ENCODE measurements at regions not wholly inside any gene's neighbourhood (a gene's known extent, or its start where the extent isn't known, plus 50 kb on each side); places are given as distances from the start of the nearest gene placed in this dataset.

DNA sequence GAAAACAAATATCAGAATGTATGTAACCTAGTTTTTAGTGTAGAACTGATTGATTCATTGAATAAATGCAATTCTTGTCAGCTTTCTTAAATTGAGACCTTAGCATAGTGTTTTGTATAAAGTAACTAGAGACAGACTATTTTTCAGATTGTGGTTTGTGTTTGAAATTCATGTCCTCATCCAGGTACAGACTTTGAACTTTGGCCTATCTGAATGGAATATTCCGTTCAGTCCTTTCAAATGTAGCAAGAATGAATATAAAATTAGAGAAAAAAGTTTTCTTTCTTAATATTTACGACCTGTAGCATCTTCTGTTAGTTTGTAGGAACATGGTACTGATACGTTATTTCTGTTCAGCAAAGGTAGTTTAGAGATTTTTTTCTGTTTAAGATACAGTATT, 378.4 kb upstream of the RGS6 start:
- Histone ChIP-seq H3K4me1 (ENCODE audit: insufficient read depth, low read length) (peaks cover 55% of the 10 kb centered on the region), H2AFZ (ENCODE audit: low read depth, low read length) (no peak overlapping the region), H3K4me2 (ENCODE audit: insufficient read depth, low read length) (peak overlapping the region; percentile 65; the same call in 1 of the 2 replicates), H3K79me2 (ENCODE audit: insufficient read depth, low read length) (peaks cover 43% of the 10 kb centered on the region), H3K27me3 (ENCODE audit: insufficient read depth, low read length, poor library complexity) (no peaks in the 10 kb centered on the region), H3K9ac (ENCODE audit: low read depth, low read length) (peak overlapping the region; percentile 54; the same call in 1 of the 2 replicates), H3K4me3 (ENCODE audit: low read depth in 1 of 2, low read length in 2 of 2) (no peak overlapping the region), H3K27ac (ENCODE audit: low read length) (peak overlapping the region; percentile 82), H3K36me3 (ENCODE audit: insufficient read depth, low read length) (no peaks in the 10 kb centered on the region), H4K20me1 (ENCODE audit: insufficient read depth, low read length) (no peaks in the 10 kb centered on the region), H3K9me3 (ENCODE audit: insufficient read depth, low read length, severe bottlenecking) (no peaks in the 10 kb centered on the region)
- no peak for DNase-seq
- no peak for TF ChIP-seq EZH2 (IDR thresholded peaks at IDR 0.05; ENCODE audit: borderline replicate concordance, low read depth, low read length, severe bottlenecking)
- TF ChIP-seq, protein P1, sequence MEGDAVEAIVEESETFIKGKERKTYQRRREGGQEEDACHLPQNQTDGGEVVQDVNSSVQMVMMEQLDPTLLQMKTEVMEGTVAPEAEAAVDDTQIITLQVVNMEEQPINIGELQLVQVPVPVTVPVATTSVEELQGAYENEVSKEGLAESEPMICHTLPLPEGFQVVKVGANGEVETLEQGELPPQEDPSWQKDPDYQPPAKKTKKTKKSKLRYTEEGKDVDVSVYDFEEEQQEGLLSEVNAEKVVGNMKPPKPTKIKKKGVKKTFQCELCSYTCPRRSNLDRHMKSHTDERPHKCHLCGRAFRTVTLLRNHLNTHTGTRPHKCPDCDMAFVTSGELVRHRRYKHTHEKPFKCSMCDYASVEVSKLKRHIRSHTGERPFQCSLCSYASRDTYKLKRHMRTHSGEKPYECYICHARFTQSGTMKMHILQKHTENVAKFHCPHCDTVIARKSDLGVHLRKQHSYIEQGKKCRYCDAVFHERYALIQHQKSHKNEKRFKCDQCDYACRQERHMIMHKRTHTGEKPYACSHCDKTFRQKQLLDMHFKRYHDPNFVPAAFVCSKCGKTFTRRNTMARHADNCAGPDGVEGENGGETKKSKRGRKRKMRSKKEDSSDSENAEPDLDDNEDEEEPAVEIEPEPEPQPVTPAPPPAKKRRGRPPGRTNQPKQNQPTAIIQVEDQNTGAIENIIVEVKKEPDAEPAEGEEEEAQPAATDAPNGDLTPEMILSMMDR (IDR thresholded peaks at IDR 0.05; ENCODE audit: borderline replicate concordance, extremely low read depth, low read length, poor library complexity, severe bottlenecking) = no peak
- no peak for ATAC-seq (ENCODE audit: insufficient read depth, low read depth)

DNA sequence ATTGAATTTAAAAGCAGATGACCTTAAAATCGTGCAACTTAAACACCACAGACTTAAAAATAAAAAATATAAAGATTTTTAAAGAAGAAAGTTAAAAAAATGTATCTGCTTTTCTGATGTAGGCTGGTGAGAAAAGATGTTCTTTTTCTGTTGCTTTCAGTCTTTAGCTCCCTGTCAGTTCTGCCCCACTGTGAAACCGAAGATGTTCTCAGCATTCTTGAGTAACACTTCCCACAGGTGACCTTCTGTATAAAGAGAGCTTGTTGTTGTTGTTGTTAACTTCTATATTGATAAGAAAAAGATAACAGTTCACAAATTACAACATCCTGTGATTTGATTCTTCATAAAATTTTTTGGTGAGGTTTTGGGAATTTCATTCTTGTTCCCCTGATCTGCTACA, 377.9 kb upstream of the RGS6 start:
- ATAC-seq (ENCODE audit: insufficient read depth, low read depth) = no peak
- Histone ChIP-seq H4K20me1 (ENCODE audit: insufficient read depth, low read length) (no peaks in the 10 kb centered on the region), H2AFZ (ENCODE audit: low read depth, low read length) (no peak overlapping the region), H3K4me2 (ENCODE audit: insufficient read depth, low read length) (peak overlapping the region; percentile 65), H3K27me3 (ENCODE audit: insufficient read depth, low read length, poor library complexity) (no peaks in the 10 kb centered on the region), H3K9me3 (ENCODE audit: insufficient read depth, low read length, severe bottlenecking) (no peaks in the 10 kb centered on the region), H3K4me1 (ENCODE audit: insufficient read depth, low read length) (peaks cover 55% of the 10 kb centered on the region), H3K27ac (ENCODE audit: low read length) (peak overlapping the region; percentile 82), H3K9ac (ENCODE audit: low read depth, low read length) (peak overlapping the region; percentile 54), H3K36me3 (ENCODE audit: insufficient read depth, low read length) (no peaks in the 10 kb centered on the region), H3K4me3 (ENCODE audit: low read depth in 1 of 2, low read length in 2 of 2) (peak overlapping the region in 1 of 2 experiments; percentile 45; a peak in 1 of 4 replicates), H3K79me2 (ENCODE audit: insufficient read depth, low read length) (peaks cover 44% of the 10 kb centered on the region)
- no peak for DNase-seq
- TF ChIP-seq, protein P1 (IDR thresholded peaks at IDR 0.05; ENCODE audit: borderline replicate concordance, extremely low read depth, low read length, poor library complexity, severe bottlenecking) = no peak
- no peak for TF ChIP-seq EZH2 (IDR thresholded peaks at IDR 0.05; ENCODE audit: borderline replicate concordance, low read depth, low read length, severe bottlenecking)

GRCh38 chr14:71554959-71555612, 377.1 kb upstream of the RGS6 start:
- Histone ChIP-seq H3K27ac (ENCODE audit: low read length) (peak overlapping the region; percentile 82), H3K4me1 (ENCODE audit: insufficient read depth, low read length) (peaks cover 55% of the 10 kb centered on the region), H3K9me3 (ENCODE audit: insufficient read depth, low read length, severe bottlenecking) (no peaks in the 10 kb centered on the region), H2AFZ (ENCODE audit: low read depth, low read length) (peak overlapping the region; percentile 61), H3K9ac (ENCODE audit: low read depth, low read length) (peak overlapping the region; percentile 54), H4K20me1 (ENCODE audit: insufficient read depth, low read length) (no peaks in the 10 kb centered on the region), H3K4me3 (ENCODE audit: low read depth in 1 of 2, low read length in 2 of 2) (peak overlapping the region in 1 of 2 experiments; percentile 45; a peak in 2 of 4 replicates), H3K27me3 (ENCODE audit: insufficient read depth, low read length, poor library complexity) (no peaks in the 10 kb centered on the region), H3K79me2 (ENCODE audit: insufficient read depth, low read length) (peaks cover 40% of the 10 kb centered on the region), H3K4me2 (ENCODE audit: insufficient read depth, low read length) (peak overlapping the region; percentile 65), H3K36me3 (ENCODE audit: insufficient read depth, low read length) (no peaks in the 10 kb centered on the region)
- DNase-seq (peak; percentile 19), ATAC-seq (ENCODE audit: insufficient read depth, low read depth) (peak; percentile 42)
- TF ChIP-seq, protein P1 (IDR thresholded peaks at IDR 0.05; ENCODE audit: borderline replicate concordance, extremely low read depth, low read length, poor library complexity, severe bottlenecking) = no peak
- TF ChIP-seq EZH2 (IDR thresholded peaks at IDR 0.05; ENCODE audit: borderline replicate concordance, low read depth, low read length, severe bottlenecking) = no peak

Measured in DND-41 (cell line).